ENCODE measurements at regions not wholly inside any gene's neighbourhood (a gene's known extent, or its start where the extent isn't known, plus 50 kb on each side); places are given as distances from the start of the nearest gene placed in this dataset.

GRCh38 chr6:11648889-11649288 lies 111.3 kb downstream of the TMEM170B start:
- no peak for DNase-seq (ENCODE audit: low read depth in 4 of 6, low spot score in 6 of 6)
- Histone ChIP-seq H3K4me3 (ENCODE audit: low read depth, low read length) (no peak overlapping the region), H3K4me1 (ENCODE audit: control insufficient read depth, insufficient read depth, low read length) (no peaks in the 10 kb centered on the region), H3K36me3 (ENCODE audit: control insufficient read depth, insufficient read depth, low read length) (no peaks in the 10 kb centered on the region), H3K27me3 (ENCODE audit: control insufficient read depth, insufficient read depth, low read length) (no peaks in the 10 kb centered on the region), H3K9me3 (ENCODE audit: control insufficient read depth, insufficient read depth, low read length) (no peaks in the 10 kb centered on the region), H3K27ac (ENCODE audit: low read depth, low read length) (no peak overlapping the region)
- WGBS (ENCODE audit: insufficient coverage), result 99% methylated on average over 20 of the region's 20 CpGs

GRCh38 chr6:11650025-11650696 lies 112.6 kb downstream of the TMEM170B start:
- peaks cover 2% of the 10 kb centered on the region for H3K4me1 ChIP-seq (ENCODE audit: control insufficient read depth, insufficient read depth, low read length)
- no peaks in the 10 kb centered on the region for H3K36me3 ChIP-seq (ENCODE audit: control insufficient read depth, insufficient read depth, low read length)
- H3K27ac ChIP-seq (ENCODE audit: low read depth, low read length), result no peak overlapping the region
- peak in 2 of 6 donors; percentile 70 to 89 for DNase-seq (ENCODE audit: low read depth in 4 of 6, low spot score in 6 of 6)
- no peaks in the 10 kb centered on the region for H3K9me3 ChIP-seq (ENCODE audit: control insufficient read depth, insufficient read depth, low read length)
- no peak overlapping the region for H3K4me3 ChIP-seq (ENCODE audit: low read depth, low read length)
- WGBS (ENCODE audit: insufficient coverage), result 8% methylated on average over 4 of the region's 7 CpGs
- no peaks in the 10 kb centered on the region for H3K27me3 ChIP-seq (ENCODE audit: control insufficient read depth, insufficient read depth, low read length)

- no peak for DNase-seq (ENCODE audit: low read depth in 4 of 6, low spot score in 6 of 6)
- Histone ChIP-seq H3K27me3 (ENCODE audit: control insufficient read depth, insufficient read depth, low read length) (no peaks in the 10 kb centered on the region), H3K9me3 (ENCODE audit: control insufficient read depth, insufficient read depth, low read length) (no peaks in the 10 kb centered on the region), H3K36me3 (ENCODE audit: control insufficient read depth, insufficient read depth, low read length) (no peaks in the 10 kb centered on the region), H3K27ac (ENCODE audit: low read depth, low read length) (no peak overlapping the region), H3K4me3 (ENCODE audit: low read depth, low read length) (no peak overlapping the region), H3K4me1 (ENCODE audit: control insufficient read depth, insufficient read depth, low read length) (peaks cover 5% of the 10 kb centered on the region)
- no CpG with 5 or more reads among the region's 1 CpG for WGBS (ENCODE audit: insufficient coverage)
These were observed 113.2 kb downstream of the TMEM170B start for GRCh38 chr6:11650711-11651110.

- WGBS (ENCODE audit: insufficient coverage), result 77% methylated on average over 6 of the region's 8 CpGs
- Histone ChIP-seq H3K27ac (ENCODE audit: low read depth, low read length) (peak overlapping the region; percentile 8), H3K4me1 (ENCODE audit: control insufficient read depth, insufficient read depth, low read length) (peaks cover 13% of the 10 kb centered on the region), H3K27me3 (ENCODE audit: control insufficient read depth, insufficient read depth, low read length) (no peaks in the 10 kb centered on the region), H3K36me3 (ENCODE audit: control insufficient read depth, insufficient read depth, low read length) (no peaks in the 10 kb centered on the region), H3K9me3 (ENCODE audit: control insufficient read depth, insufficient read depth, low read length) (no peaks in the 10 kb centered on the region), H3K4me3 (ENCODE audit: low read depth, low read length) (no peak overlapping the region)
- no peak for DNase-seq (ENCODE audit: low read depth in 4 of 6, low spot score in 6 of 6)
These were observed 115.6 kb downstream of the TMEM170B start for GRCh38 chr6:11653028-11653583.

GRCh38 chr6:11654876-11655275 lies 117.3 kb downstream of the TMEM170B start:
- H3K36me3 ChIP-seq (ENCODE audit: control insufficient read depth, insufficient read depth, low read length), result no peaks in the 10 kb centered on the region
- WGBS (ENCODE audit: insufficient coverage), result no CpG with 5 or more reads among the region's 2 CpGs
- H3K4me3 ChIP-seq (ENCODE audit: low read depth, low read length), result no peak overlapping the region

GRCh38 chr6:11656491-11656890 lies 118.9 kb downstream of the TMEM170B start:
- Histone ChIP-seq H3K9me3 (ENCODE audit: control insufficient read depth, insufficient read depth, low read length) (no peaks in the 10 kb centered on the region), H3K27me3 (ENCODE audit: control insufficient read depth, insufficient read depth, low read length) (no peaks in the 10 kb centered on the region), H3K27ac (ENCODE audit: low read depth, low read length) (peak overlapping the region; percentile 61), H3K4me3 (ENCODE audit: low read depth, low read length) (no peak overlapping the region), H3K36me3 (ENCODE audit: control insufficient read depth, insufficient read depth, low read length) (no peaks in the 10 kb centered on the region), H3K4me1 (ENCODE audit: control insufficient read depth, insufficient read depth, low read length) (peaks cover 13% of the 10 kb centered on the region)
- 31% methylated on average over 7 of the region's 7 CpGs for WGBS (ENCODE audit: insufficient coverage)
- peak in 2 of 6 donors; percentile 46 to 47 for DNase-seq (ENCODE audit: low read depth in 4 of 6, low spot score in 6 of 6)

More at GRCh38 chr6:11654876-11655275, 117.3 kb downstream of the TMEM170B start:
- Histone ChIP-seq H3K4me1 (ENCODE audit: control insufficient read depth, insufficient read depth, low read length) (peaks cover 13% of the 10 kb centered on the region), H3K27ac (ENCODE audit: low read depth, low read length) (peak overlapping the region; percentile 61), H3K27me3 (ENCODE audit: control insufficient read depth, insufficient read depth, low read length) (no peaks in the 10 kb centered on the region), H3K9me3 (ENCODE audit: control insufficient read depth, insufficient read depth, low read length) (no peaks in the 10 kb centered on the region)
- no peak for DNase-seq (ENCODE audit: low read depth in 4 of 6, low spot score in 6 of 6)

- H3K4me1 ChIP-seq (ENCODE audit: control insufficient read depth, insufficient read depth, low read length), result peaks cover 11% of the 10 kb centered on the region
- no peak overlapping the region for H3K4me3 ChIP-seq (ENCODE audit: low read depth, low read length)
- H3K36me3 ChIP-seq (ENCODE audit: control insufficient read depth, insufficient read depth, low read length), result no peaks in the 10 kb centered on the region
- H3K9me3 ChIP-seq (ENCODE audit: control insufficient read depth, insufficient read depth, low read length), result peaks cover 4% of the 10 kb centered on the region
- 88% methylated on average over 1 of the region's 2 CpGs for WGBS (ENCODE audit: insufficient coverage)
- DNase-seq (ENCODE audit: low read depth in 4 of 6, low spot score in 6 of 6), result no peak
- H3K27ac ChIP-seq (ENCODE audit: low read depth, low read length), result no peak overlapping the region
- no peaks in the 10 kb centered on the region for H3K27me3 ChIP-seq (ENCODE audit: control insufficient read depth, insufficient read depth, low read length)
These were observed 118.8 kb downstream of the ADTRP start for GRCh38 chr6:11659757-11660156.

GRCh38 chr6:11662323-11662722 lies 116.3 kb downstream of the ADTRP start:
- DNase-seq (ENCODE audit: low read depth in 4 of 6, low spot score in 6 of 6), result no peak
- no peaks in the 10 kb centered on the region for H3K36me3 ChIP-seq (ENCODE audit: control insufficient read depth, insufficient read depth, low read length)
- H3K4me3 ChIP-seq (ENCODE audit: low read depth, low read length), result no peak overlapping the region
- H3K4me1 ChIP-seq (ENCODE audit: control insufficient read depth, insufficient read depth, low read length), result no peaks in the 10 kb centered on the region
- peaks cover 4% of the 10 kb centered on the region for H3K9me3 ChIP-seq (ENCODE audit: control insufficient read depth, insufficient read depth, low read length)
- WGBS (ENCODE audit: insufficient coverage), result no CpG with 5 or more reads among the region's 1 CpG
- no peak overlapping the region for H3K27ac ChIP-seq (ENCODE audit: low read depth, low read length)
- H3K27me3 ChIP-seq (ENCODE audit: control insufficient read depth, insufficient read depth, low read length), result no peaks in the 10 kb centered on the region

GRCh38 chr6:11663519-11663918 lies 115.1 kb downstream of the ADTRP start:
- WGBS (ENCODE audit: insufficient coverage), result 86% methylated on average over 1 of the region's 2 CpGs
- peaks cover 4% of the 10 kb centered on the region for H3K9me3 ChIP-seq (ENCODE audit: control insufficient read depth, insufficient read depth, low read length)

More at GRCh38 chr6:11663519-11663918, 115.1 kb downstream of the ADTRP start:
- Histone ChIP-seq H3K4me3 (ENCODE audit: low read depth, low read length) (no peak overlapping the region), H3K4me1 (ENCODE audit: control insufficient read depth, insufficient read depth, low read length) (no peaks in the 10 kb centered on the region), H3K27ac (ENCODE audit: low read depth, low read length) (no peak overlapping the region), H3K36me3 (ENCODE audit: control insufficient read depth, insufficient read depth, low read length) (no peaks in the 10 kb centered on the region), H3K27me3 (ENCODE audit: control insufficient read depth, insufficient read depth, low read length) (no peaks in the 10 kb centered on the region)
- DNase-seq (ENCODE audit: low read depth in 4 of 6, low spot score in 6 of 6), result no peak

All from spinal cord (tissue), 9 donors.